Gastroesophageal sphincter (tissue), 3 donors: ENCODE measurements at regions not wholly inside any gene's neighbourhood (a gene's known extent, or its start where the extent isn't known, plus 50 kb on each side); places are given as distances from the start of the nearest gene placed in this dataset.
"Not testable (repeated sequence)": the region's sequence is repeated elsewhere in the genome, so short reads cannot be mapped to it uniquely, and the experiment has no call there.

ENCODE experiments used
- EP300 ChIP-seq: sonication (generic); formaldehyde crosslinking; IDR thresholded peaks from one replicate; pipeline ENCODE4 v1.6.1; 2017; ENCODE audit warnings: antibody characterized with exemption, mild to moderate bottlenecking
- POLR2A ChIP-seq, 2 donors: fragments of 450-650 bp; IDR thresholded peaks; one replicate each; pipeline ENCODE4 v1.6.1; 2017; ENCODE audit warnings: antibody characterized with exemption in 2 of 2, mild to moderate bottlenecking in 2 of 2, moderate library complexity in 1 of 2
- POLR2AphosphoS5 ChIP-seq: sonication (generic); formaldehyde crosslinking; IDR thresholded peaks from one replicate; pipeline ENCODE4 v1.6.1; 2017; ENCODE audit warnings: antibody characterized with exemption
- TF ChIP-seq, protein P1 (sequence below), 4 experiments: fragments of 200-600 bp in 2 of 4; fragments of 450-650 bp in 2 of 4; sonication (generic) in 1 of 4; IDR thresholded peaks; one replicate each; pipeline ENCODE4 v1.5.1; 2017 to 2019; ENCODE audit warnings: antibody characterized with exemption in 4 of 4, mild to moderate bottlenecking in 2 of 4, moderate library complexity in 2 of 4

GRCh38 chr9:41837684-41838561 is 291.3 kb downstream of the CNTNAP3B start:
- not testable (repeated sequence) for TF ChIP-seq POLR2AphosphoS5; EP300; POLR2A (IDR thresholded peaks at IDR 0.05)
- TF ChIP-seq, protein P1, sequence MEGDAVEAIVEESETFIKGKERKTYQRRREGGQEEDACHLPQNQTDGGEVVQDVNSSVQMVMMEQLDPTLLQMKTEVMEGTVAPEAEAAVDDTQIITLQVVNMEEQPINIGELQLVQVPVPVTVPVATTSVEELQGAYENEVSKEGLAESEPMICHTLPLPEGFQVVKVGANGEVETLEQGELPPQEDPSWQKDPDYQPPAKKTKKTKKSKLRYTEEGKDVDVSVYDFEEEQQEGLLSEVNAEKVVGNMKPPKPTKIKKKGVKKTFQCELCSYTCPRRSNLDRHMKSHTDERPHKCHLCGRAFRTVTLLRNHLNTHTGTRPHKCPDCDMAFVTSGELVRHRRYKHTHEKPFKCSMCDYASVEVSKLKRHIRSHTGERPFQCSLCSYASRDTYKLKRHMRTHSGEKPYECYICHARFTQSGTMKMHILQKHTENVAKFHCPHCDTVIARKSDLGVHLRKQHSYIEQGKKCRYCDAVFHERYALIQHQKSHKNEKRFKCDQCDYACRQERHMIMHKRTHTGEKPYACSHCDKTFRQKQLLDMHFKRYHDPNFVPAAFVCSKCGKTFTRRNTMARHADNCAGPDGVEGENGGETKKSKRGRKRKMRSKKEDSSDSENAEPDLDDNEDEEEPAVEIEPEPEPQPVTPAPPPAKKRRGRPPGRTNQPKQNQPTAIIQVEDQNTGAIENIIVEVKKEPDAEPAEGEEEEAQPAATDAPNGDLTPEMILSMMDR (IDR thresholded peaks at IDR 0.05) = not testable (repeated sequence)
